ENCODE measurements at regions not wholly inside any gene's neighbourhood (a gene's known extent, or its start where the extent isn't known, plus 50 kb on each side); places are given as distances from the start of the nearest gene placed in this dataset.
A peak's percentile ranks its signal among the peaks of the same experiment; 100 is the strongest.

- Histone ChIP-seq H3K27ac (replicated peaks) (no peak overlapping the region), H3K27me3 (ENCODE audit: low read depth) (peaks cover 2% of the 10 kb centered on the region), H3K9me3 (replicated peaks) (no peaks in the 10 kb centered on the region), H3K36me3 (no peaks in the 10 kb centered on the region), H3K4me3 (no peak overlapping the region), H3K4me1 (peaks cover 18% of the 10 kb centered on the region)
- DNase-seq = no peak
- intact Hi-C loops (cut with micrococcal nuclease) = no loop called here
- no peak for TF ChIP-seq CTCF (IDR thresholded peaks at IDR 0.05; ENCODE audit: borderline replicate concordance)
These were observed 113.4 kb upstream of the TANK start for GRCh38 chr2:161046876-161047275.

- H3K36me3 ChIP-seq = no peaks in the 10 kb centered on the region
- no peak overlapping the region for H3K27ac ChIP-seq (replicated peaks)
- H3K4me3 ChIP-seq = no peak overlapping the region
- DNase-seq = no peak
- intact Hi-C loops (cut with micrococcal nuclease) = no loop called here
- no peaks in the 10 kb centered on the region for H3K9me3 ChIP-seq (replicated peaks)
- peaks cover 2% of the 10 kb centered on the region for H3K27me3 ChIP-seq (ENCODE audit: low read depth)
- no peak for TF ChIP-seq CTCF (IDR thresholded peaks at IDR 0.05; ENCODE audit: borderline replicate concordance)
- peaks cover 18% of the 10 kb centered on the region for H3K4me1 ChIP-seq
These were observed 111.9 kb upstream of the TANK start for GRCh38 chr2:161048317-161048716.

DNA sequence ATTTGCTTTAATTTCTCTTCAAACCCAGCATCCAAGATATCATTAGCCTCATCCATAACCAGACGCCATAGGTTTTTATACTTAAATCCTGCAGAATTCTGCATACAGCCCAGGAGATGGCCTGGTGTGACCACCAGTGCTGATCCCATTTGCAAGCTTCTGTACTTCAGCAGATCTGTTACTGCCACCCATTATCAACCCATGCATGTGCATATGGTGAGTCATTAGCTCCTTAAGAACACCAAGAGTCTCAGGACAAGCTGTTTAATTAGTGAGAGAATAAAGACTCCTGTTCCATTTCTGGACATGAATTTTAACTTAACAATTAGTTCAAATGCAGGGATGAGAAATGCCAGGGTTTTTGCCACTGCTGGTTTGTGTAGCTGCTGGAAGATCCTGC is 110.7 kb upstream of the TANK start:
- no peaks in the 10 kb centered on the region for H3K36me3 ChIP-seq
- DNase-seq = no peak
- intact Hi-C loops (cut with micrococcal nuclease) = no loop called here
- no peak overlapping the region for H3K4me3 ChIP-seq
- H3K4me1 ChIP-seq = peaks cover 10% of the 10 kb centered on the region
- H3K9me3 ChIP-seq (replicated peaks) = no peaks in the 10 kb centered on the region
- H3K27me3 ChIP-seq (ENCODE audit: low read depth) = peaks cover 2% of the 10 kb centered on the region
- no peak for TF ChIP-seq CTCF (IDR thresholded peaks at IDR 0.05; ENCODE audit: borderline replicate concordance)
- no peak overlapping the region for H3K27ac ChIP-seq (replicated peaks)

- intact Hi-C loops (cut with micrococcal nuclease) = no loop called here
- Histone ChIP-seq H3K36me3 (no peaks in the 10 kb centered on the region), H3K27me3 (ENCODE audit: low read depth) (no peaks in the 10 kb centered on the region), H3K9me3 (replicated peaks) (peaks cover 7% of the 10 kb centered on the region), H3K27ac (replicated peaks) (no peak overlapping the region), H3K4me3 (no peak overlapping the region), H3K4me1 (no peaks in the 10 kb centered on the region)
- DNase-seq = no peak
- no peak for TF ChIP-seq CTCF (IDR thresholded peaks at IDR 0.05; ENCODE audit: borderline replicate concordance)
These were observed 108.0 kb upstream of the TANK start for GRCh38 chr2:161052214-161052613.

GRCh38 chr2:161055289-161055688 is 104.9 kb upstream of the TANK start:
- Histone ChIP-seq H3K36me3 (no peaks in the 10 kb centered on the region), H3K4me1 (peaks cover 2% of the 10 kb centered on the region), H3K27ac (replicated peaks) (no peak overlapping the region), H3K9me3 (replicated peaks) (peaks cover 7% of the 10 kb centered on the region), H3K4me3 (no peak overlapping the region), H3K27me3 (ENCODE audit: low read depth) (no peaks in the 10 kb centered on the region)
- TF ChIP-seq CTCF (IDR thresholded peaks at IDR 0.05; ENCODE audit: borderline replicate concordance) = no peak
- DNase-seq = no peak
- intact Hi-C loops (cut with micrococcal nuclease) = no loop called here

DNA sequence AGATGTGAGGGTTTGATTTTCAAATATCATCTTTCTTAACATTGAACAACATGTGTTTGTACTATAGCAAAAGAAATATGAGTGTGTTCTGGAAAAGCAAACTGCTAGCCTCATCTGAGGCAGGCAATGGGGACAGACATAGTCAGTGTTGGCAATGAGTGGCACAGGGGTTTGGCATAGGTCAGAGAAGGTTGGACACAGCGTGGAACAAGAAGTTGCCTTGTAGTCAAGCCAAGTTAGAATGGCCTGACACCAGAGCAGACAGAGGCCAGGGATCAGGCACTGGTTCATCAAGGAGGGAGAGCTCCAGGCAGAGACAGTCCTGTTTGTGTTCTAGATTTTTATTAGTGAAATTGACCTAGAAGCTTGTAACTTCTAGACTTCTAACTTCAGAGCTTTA is 100.8 kb upstream of the TANK start:
- peaks cover 8% of the 10 kb centered on the region for H3K4me1 ChIP-seq
- H3K27me3 ChIP-seq (ENCODE audit: low read depth) = no peaks in the 10 kb centered on the region
- no peak for TF ChIP-seq CTCF (IDR thresholded peaks at IDR 0.05; ENCODE audit: borderline replicate concordance)
- no peaks in the 10 kb centered on the region for H3K36me3 ChIP-seq
- no peak overlapping the region for H3K4me3 ChIP-seq
- intact Hi-C loops (cut with micrococcal nuclease) = no loop called here
- peak; percentile 16 for DNase-seq
- peak overlapping the region; percentile 36 for H3K27ac ChIP-seq (replicated peaks)
- H3K9me3 ChIP-seq (replicated peaks) = peaks cover 7% of the 10 kb centered on the region
